ENCODE measurements at regions not wholly inside any gene's neighbourhood (a gene's known extent, or its start where the extent isn't known, plus 50 kb on each side); places are given as distances from the start of the nearest gene placed in this dataset.

GRCh38 chr21:23817337-23817736, 1789.9 kb downstream of the MRPL39 start (continued):
- TF ChIP-seq KDM1A (IDR thresholded peaks at IDR 0.05; ENCODE audit: borderline replicate concordance, low read length) (no peak), SIX5 (IDR thresholded peaks at IDR 0.05; ENCODE audit: low read depth, low read length) (no peak), ZNF274 (IDR thresholded peaks at IDR 0.05; ENCODE audit: borderline replicate concordance, extremely low read depth, low read length) (no peak), RFX5 (IDR thresholded peaks at IDR 0.05; ENCODE audit: borderline replicate concordance, low read depth, low read length) (no peak), CHD1 (IDR thresholded peaks at IDR 0.05; ENCODE audit: low read depth, low read length) (no peak), TAF7 (optimal IDR thresholded peaks at IDR 0.05; ENCODE audit: borderline replicate concordance, low read depth, low read length) (no peak), POLR2A (IDR thresholded peaks at IDR 0.05; ENCODE audit: control extremely low read depth in 1 of 2, low read depth in 2 of 2, low read length in 2 of 2) (no peak)
